ENCODE measurements at regions not wholly inside any gene's neighbourhood (a gene's known extent, or its start where the extent isn't known, plus 50 kb on each side); places are given as distances from the start of the nearest gene placed in this dataset.

DNA sequence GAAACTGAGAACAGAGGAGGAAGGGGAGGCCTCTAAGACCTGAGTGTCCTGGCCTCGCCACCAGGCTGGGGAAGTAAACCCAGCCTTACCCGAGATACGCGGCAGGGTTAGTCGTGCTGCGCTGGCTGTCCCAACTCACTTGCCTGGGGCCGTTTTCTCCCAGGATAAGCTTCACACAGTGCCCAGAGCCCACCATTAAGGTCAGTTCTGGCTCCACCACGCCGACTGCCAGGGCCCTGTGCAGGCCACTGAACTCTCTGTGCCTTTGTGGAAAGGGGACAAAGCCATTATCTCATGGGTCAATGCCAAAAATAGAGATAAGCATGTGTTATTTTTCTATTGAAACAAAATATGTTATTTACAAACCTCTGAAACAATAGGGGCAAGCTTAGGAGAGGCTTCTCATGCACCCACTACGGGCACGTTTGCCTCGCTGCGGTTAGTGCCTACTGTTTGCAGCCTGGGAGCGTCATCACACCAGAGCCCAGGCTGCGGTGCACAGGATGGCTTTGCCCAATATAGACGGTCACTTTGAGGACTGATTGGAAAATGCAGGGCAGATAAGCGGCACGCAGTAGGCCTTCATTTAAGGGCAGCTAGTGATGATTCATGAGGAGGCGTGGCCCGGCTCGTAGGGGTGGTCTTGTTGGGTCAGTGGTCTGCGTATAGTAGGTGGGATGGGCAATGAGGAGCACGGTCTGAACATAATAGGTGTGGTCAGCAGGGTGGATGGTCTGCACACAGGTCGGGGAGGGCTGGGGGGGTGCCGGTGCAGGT lies 242.1 kb downstream of the GLI2 start:
- no peak for DNase-seq (ENCODE audit: low spot score)

DNA sequence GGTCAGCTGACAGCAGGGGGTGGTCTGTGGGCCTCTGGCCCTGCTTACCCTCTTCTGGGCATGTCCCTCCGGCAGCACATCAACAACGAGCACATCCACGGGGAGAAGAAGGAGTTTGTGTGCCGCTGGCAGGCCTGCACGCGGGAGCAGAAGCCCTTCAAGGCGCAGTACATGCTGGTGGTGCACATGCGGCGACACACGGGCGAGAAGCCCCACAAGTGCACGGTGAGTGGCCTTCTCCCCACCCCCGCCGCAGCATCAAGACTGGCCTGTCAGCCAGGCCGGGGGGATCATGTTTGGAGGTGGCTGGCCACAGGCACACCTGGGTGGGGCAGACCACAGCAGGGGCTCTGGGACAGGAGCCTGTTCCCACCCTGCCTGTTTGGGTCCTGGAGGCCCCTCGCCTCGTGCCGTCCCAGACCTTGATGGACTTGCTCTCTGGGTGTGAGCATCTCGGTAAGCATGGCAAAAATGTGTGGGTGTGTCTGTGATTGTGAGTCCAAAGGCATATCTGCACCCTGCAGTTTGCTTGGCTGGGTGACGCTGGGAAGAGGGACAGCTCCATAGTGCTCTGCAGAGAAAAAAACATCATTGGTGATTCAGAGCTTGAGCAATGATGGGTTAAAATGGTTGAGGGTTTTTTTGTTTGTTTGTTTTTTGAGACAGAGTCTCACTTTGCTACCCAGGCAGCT lies 242.8 kb downstream of the GLI2 start:
- DNase-seq (ENCODE audit: low spot score): peak; percentile 47

DNA sequence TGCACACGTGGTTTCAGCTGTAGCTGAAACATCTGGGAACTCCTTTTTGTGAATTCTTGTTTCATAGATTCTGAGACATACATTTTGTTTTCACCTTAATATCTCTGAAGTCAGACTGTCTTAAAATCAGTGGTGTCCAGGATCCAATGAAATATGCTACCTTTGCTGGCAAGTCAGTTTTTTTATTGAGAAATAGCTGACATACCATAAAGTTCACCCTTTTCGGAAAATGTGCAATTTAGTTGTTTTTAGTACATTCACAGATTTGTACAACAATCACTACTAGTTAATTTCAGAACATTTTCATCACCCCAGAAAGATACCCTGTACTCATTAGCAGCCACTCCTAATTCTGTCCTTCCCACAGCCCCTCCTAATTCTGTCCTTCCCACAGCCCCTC lies 243.7 kb downstream of the GLI2 start:
- DNase-seq (ENCODE audit: low spot score): no peak

DNA sequence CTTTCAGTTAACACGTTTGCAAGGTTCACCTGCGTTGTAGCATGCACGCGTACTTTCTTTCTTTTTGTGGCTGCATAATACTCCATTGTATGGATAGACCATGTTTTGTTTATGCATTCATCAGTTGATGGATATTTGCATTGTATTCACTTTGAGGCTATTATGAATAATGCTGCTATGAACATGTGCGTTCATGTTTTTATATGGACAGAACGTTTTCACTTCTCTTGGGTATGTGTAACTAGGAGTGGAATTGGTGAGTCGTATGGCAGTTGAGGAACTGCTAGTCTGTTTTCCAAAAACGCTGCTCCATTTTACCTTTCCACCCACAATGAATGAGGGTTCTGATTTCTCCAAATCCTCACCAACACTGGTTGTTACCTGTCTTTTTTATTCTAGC lies 244.3 kb downstream of the GLI2 start:
- DNase-seq (ENCODE audit: low spot score): no peak

GRCh38 chr2:120981443-120981842 lies 245.8 kb downstream of the GLI2 start:
- no peak for DNase-seq (ENCODE audit: low spot score)

DNA sequence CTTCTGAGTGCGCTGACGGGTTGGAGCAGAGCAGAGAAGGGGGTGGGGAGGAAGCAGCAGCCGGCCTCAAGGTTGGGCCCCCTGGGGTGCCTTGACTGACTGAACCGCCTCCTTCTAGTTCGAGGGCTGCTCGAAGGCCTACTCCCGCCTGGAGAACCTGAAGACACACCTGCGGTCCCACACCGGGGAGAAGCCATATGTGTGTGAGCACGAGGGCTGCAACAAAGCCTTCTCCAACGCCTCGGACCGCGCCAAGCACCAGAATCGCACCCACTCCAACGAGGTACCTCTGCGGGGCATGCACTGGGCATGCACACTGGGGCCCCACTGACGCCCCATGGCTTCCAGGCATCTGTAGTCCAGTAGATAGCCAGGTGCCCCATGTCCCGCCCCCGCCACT lies 246.9 kb downstream of the GLI2 start:
- DNase-seq (ENCODE audit: low spot score): no peak

DNA sequence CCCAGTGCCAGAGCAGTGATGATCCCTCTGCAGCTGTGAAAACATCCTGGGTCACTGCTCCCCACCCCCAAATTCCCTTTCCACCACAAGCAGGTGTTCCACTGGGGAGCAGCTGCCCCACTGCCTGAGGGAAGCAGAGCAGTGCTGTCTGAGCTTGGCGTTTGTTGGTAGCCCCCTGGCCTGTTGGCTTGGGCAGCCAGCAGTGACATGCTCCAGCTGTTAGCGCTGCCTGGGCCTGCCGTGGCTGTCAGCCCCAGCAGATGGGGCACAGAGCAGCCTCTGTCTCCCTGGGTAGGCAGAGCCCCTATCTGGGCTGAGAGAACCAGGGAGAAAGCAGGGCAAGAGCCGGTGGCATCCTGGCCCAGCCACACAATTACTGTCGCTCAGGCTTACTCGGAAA lies 247.7 kb downstream of the GLI2 start:
- DNase-seq (ENCODE audit: low spot score): no peak

DNA sequence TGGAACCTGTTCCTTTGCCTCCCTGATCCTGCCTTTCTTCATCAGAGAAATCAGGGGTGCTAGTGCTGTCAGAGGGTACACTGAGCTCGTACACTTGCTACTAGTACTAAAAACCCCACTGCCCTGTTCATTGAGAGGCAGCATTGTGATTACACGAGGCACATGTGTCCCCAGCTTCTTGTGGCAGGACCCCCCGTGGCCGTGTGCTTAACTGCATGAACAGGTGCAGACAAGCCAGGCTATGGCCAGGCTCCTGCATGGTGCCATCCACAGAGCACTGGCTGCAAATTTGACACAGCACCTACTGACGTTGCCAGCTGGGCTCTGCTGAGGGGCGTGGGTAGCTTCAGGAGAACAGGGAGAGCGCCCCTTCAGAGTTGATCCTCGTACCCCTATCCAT lies 248.4 kb downstream of the GLI2 start:
- DNase-seq (ENCODE audit: low spot score): no peak

DNA sequence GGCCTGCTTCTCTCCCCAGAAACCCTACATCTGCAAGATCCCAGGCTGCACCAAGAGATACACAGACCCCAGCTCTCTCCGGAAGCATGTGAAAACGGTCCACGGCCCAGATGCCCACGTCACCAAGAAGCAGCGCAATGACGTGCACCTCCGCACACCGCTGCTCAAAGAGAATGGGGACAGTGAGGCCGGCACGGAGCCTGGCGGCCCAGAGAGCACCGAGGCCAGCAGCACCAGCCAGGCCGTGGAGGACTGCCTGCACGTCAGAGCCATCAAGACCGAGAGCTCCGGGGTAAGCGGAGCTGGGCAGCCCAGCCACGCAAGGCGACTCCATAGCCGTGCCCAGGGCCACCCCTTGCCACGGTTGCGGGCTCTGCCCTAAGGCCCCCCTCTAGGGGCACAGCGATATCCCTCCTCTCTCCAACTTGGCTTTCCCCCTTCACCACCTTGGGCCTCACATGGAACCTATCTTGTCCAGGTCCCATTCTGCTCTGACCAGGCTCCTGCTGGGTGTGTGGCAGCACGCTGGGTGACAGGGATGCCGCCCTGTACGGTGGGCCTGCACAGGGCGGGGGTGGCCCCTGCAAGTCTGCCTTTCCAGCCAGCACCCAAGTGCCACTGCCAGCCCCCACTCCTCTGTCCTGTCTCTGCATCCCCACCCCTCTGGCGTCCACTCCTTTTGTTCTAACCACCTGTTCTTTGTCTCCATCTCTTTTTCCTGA lies 248.9 kb downstream of the GLI2 start:
- no peak for DNase-seq (ENCODE audit: low spot score)

- DNase-seq (ENCODE audit: low spot score): no peak
Observed at GRCh38 chr2:120985174-120985996, 249.7 kb downstream of the GLI2 start.

- DNase-seq (ENCODE audit: low spot score): no peak
Observed at GRCh38 chr2:120985997-120986651, 250.5 kb downstream of the GLI2 start.

GRCh38 chr2:120986898-120987650 lies 251.4 kb downstream of the GLI2 start:
- no peak for DNase-seq (ENCODE audit: low spot score)

DNA sequence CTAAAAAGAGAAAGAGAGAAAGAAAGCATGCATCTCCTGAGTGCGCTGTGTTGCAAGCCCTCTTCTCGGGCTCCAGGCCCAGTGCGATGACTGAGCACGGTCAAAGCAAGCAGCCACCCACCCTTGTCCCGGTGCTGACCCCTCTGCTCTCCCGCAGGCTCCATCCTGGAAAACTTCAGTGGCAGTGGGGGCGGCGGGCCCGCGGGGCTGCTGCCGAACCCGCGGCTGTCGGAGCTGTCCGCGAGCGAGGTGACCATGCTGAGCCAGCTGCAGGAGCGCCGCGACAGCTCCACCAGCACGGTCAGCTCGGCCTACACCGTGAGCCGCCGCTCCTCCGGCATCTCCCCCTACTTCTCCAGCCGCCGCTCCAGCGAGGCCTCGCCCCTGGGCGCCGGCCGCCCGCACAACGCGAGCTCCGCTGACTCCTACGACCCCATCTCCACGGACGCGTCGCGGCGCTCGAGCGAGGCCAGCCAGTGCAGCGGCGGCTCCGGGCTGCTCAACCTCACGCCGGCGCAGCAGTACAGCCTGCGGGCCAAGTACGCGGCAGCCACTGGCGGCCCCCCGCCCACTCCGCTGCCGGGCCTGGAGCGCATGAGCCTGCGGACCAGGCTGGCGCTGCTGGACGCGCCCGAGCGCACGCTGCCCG lies 252.5 kb downstream of the GLI2 start:
- no peak for DNase-seq (ENCODE audit: low spot score)

DNA sequence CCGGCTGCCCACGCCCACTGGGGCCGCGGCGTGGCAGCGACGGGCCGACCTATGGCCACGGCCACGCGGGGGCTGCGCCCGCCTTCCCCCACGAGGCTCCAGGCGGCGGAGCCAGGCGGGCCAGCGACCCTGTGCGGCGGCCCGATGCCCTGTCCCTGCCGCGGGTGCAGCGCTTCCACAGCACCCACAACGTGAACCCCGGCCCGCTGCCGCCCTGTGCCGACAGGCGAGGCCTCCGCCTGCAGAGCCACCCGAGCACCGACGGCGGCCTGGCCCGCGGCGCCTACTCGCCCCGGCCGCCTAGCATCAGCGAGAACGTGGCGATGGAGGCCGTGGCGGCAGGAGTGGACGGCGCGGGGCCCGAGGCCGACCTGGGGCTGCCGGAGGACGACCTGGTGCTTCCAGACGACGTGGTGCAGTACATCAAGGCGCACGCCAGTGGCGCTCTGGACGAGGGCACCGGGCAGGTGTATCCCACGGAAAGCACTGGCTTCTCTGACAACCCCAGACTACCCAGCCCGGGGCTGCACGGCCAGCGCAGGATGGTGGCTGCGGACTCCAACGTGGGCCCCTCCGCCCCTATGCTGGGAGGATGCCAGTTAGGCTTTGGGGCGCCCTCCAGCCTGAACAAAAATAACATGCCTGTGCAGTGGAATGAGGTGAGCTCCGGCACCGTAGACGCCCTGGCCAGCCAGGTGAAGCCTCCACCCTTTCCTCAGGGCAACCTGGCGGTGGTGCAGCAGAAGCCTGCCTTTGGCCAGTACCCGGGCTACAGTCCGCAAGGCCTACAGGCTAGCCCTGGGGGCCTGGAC lies 253.2 kb downstream of the GLI2 start:
- no peak for DNase-seq (ENCODE audit: low spot score)

DNA sequence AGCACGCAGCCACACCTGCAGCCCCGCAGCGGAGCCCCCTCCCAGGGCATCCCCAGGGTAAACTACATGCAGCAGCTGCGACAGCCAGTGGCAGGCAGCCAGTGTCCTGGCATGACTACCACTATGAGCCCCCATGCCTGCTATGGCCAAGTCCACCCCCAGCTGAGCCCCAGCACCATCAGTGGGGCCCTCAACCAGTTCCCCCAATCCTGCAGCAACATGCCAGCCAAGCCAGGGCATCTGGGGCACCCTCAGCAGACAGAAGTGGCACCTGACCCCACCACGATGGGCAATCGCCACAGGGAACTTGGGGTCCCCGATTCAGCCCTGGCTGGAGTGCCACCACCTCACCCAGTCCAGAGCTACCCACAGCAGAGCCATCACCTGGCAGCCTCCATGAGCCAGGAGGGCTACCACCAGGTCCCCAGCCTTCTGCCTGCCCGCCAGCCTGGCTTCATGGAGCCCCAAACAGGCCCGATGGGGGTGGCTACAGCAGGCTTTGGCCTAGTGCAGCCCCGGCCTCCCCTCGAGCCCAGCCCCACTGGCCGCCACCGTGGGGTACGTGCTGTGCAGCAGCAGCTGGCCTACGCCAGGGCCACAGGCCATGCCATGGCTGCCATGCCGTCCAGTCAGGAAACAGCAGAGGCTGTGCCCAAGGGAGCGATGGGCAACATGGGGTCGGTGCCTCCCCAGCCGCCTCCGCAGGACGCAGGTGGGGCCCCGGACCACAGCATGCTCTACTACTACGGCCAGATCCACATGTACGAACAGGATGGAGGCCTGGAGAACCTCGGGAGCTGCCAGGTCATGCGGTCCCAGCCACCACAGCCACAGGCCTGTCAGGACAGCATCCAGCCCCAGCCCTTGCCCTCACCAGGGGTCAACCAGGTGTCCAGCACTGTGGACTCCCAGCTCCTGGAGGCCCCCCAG lies 254.1 kb downstream of the GLI2 start:
- no peak for DNase-seq (ENCODE audit: low spot score)

- DNase-seq (ENCODE audit: low spot score): no peak
Observed at GRCh38 chr2:120990451-120990871, 254.8 kb downstream of the GLI2 start.

DNA sequence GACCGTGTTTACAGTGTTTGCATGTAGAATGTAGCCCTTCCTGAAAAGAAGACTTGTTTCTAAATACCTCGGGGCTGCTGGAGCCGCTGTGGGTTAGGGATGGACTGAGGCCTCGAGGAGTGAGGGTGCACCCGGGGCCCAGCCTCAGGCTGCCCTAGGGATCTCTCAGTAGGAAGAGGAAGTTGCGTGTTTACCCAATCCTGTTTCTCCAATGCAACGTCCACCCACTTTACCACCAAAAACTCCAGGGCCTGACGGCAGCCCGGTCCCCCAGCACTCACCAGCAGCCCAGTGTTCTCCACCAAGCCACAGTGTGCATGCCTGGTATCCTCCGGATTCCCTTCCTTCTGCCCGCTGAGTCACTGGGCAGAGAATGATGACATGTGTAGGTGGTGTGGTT lies 255.8 kb downstream of the GLI2 start:
- DNase-seq (ENCODE audit: low spot score): no peak

DNA sequence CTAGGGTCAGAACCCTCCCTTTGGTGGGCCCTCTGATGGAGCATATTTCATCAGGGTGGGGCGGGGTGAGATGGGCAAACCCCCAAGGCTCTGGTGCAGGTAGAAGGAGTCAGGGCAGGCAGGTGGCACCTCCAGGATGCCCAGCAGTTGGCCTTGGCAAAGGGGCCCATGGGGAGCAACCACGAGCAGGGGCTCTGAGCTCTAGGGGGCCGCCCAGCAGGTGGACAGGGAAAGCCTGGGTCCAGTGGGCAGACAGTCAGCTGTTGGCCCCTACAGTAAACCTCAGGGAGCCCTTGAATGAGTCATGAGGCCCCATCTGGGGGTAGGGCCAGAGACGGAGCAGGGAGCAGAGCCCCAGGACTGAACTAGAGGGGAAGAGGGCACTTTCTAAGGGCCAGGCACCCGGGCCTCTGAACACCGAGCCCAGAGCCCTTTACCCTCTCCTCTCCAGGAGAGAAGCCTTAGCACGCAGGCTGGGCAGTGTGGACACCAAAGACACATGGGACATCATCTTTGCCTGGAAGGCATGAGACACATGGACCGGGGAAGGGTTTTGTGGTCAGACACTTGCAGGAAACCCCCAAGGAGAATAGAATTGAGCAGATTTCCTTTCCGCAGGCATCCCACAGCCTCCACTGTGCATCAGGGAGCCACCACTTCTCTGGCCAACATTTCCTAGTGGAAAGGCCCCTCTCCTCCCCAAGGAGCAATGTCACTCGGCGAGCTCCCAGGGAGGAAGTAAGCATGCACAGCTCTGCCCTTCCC lies 257.3 kb downstream of the GLI2 start:
- no peak for DNase-seq (ENCODE audit: low spot score)

All from hepatic stellate cell (primary cell).